H1 (cell line): ENCODE measurements at regions not wholly inside any gene's neighbourhood (a gene's known extent, or its start where the extent isn't known, plus 50 kb on each side); places are given as distances from the start of the nearest gene placed in this dataset.

Experiments
- CTCF ChIA-PET: fragments of 300-600 bp; sonication (Branson Sonifier 250); formaldehyde crosslinking; loops from one replicate; lab custom pipeline; 2021; ENCODE audit not compliant: partially characterized antibody; lab: Charles Lee
- POLR2A ChIA-PET: fragments of 300-600 bp; sonication (Branson Sonifier 250); formaldehyde crosslinking; loops from one replicate; lab custom pipeline; 2021; ENCODE audit warnings: inconsistent platforms; ENCODE audit not compliant: partially characterized antibody; lab: Charles Lee
- DNase-seq, 2 experiments: peaks; one replicate each; pipeline versions ENCODE4 v3.0.0 to v3.0.0-alpha.2; 2010 to 2022; ENCODE audit warnings: low spot score in 2 of 2, low read depth in 1 of 2, mixed read lengths in 1 of 2
- FAIRE-seq: peaks from 2 replicates; lab custom pipeline; 2011; peaks lifted over from hg19 to GRCh38; lab: Jason Lieb, UNC
- H2AFZ ChIP-seq: 2 replicates; pipeline ENCODE4 v1.8.1; 2012; ENCODE audit warnings: low read length, inconsistent platforms
- H2AK5ac ChIP-seq: 2 replicates; pipeline ENCODE4 v1.6.1; 2013; ENCODE audit warnings: low read depth, low read length
- H2BK120ac ChIP-seq: replicated peaks from 2 replicates; pipeline ENCODE3; 2013; ENCODE audit warnings: low read depth, low read length, inconsistent platforms
- H2BK12ac ChIP-seq: 2 replicates; pipeline ENCODE4 v1.6.1; 2013; ENCODE audit warnings: low read depth, low read length
- H2BK15ac ChIP-seq: 2 replicates; pipeline ENCODE4 v1.6.1; 2013; ENCODE audit warnings: low read length
- H2BK20ac ChIP-seq: 2 replicates; pipeline ENCODE4 v1.6.1; 2013; ENCODE audit warnings: low read length
- H2BK5ac ChIP-seq: 2 replicates; pipeline ENCODE4 v1.6.1; 2013; ENCODE audit warnings: low read depth, low read length
- H3K14ac ChIP-seq: 2 replicates; pipeline ENCODE4 v1.6.1; 2013; ENCODE audit warnings: inconsistent platforms; ENCODE audit not compliant: insufficient read length
- H3K18ac ChIP-seq: 2 replicates; pipeline ENCODE4 v1.6.1; 2013; ENCODE audit warnings: low read length; ENCODE audit errors: extremely low read depth
- H3K23ac ChIP-seq: 2 replicates; pipeline ENCODE4 v1.6.1; 2013; ENCODE audit warnings: inconsistent platforms; ENCODE audit not compliant: insufficient read length
- H3K23me2 ChIP-seq: 2 replicates; pipeline ENCODE4 v1.6.1; 2013; ENCODE audit warnings: low read depth, low read length
- H3K27ac ChIP-seq: 2 replicates; pipeline ENCODE4 v1.6.1; 2011; ENCODE audit warnings: low read depth, low read length, inconsistent platforms
- H3K27me3 ChIP-seq, 4 experiments: replicated peaks in 1 of 4; 1 replicate in 1 of 4; 2 replicates in 3 of 4; pipeline versions ENCODE4 v1.6.1 to v1.8.1; 2011 to 2013; ENCODE audit warnings: low read length in 3 of 4, mild to moderate bottlenecking in 3 of 4, inconsistent platforms in 2 of 4, mixed read lengths in 2 of 4, moderate library complexity in 1 of 4; ENCODE audit not compliant: control insufficient read depth in 3 of 4, insufficient read depth in 3 of 4; ENCODE audit errors: extremely low read depth in 1 of 4
- H3K36me3 ChIP-seq, 4 experiments: 2 replicates each; pipeline versions ENCODE4 v1.6.1 to v1.8.1; 2011 to 2013; ENCODE audit warnings: mild to moderate bottlenecking in 4 of 4, low read length in 3 of 4, moderate library complexity in 2 of 4, control low read depth in 1 of 4, inconsistent platforms in 1 of 4; ENCODE audit not compliant: insufficient read depth in 4 of 4, control insufficient read depth in 2 of 4
- H3K4ac ChIP-seq: replicated peaks from 2 replicates; pipeline ENCODE3; 2013; ENCODE audit warnings: low read length, low read depth, mixed read lengths, inconsistent platforms; ENCODE audit not compliant: insufficient read length
- H3K4me1 ChIP-seq, 4 experiments: replicated peaks in 1 of 4; 1 replicate in 1 of 4; 2 replicates in 3 of 4; pipeline versions ENCODE4 v1.6.1 to v1.8.1; 2011 to 2013; ENCODE audit warnings: low read length in 3 of 4, inconsistent platforms in 2 of 4, mixed read lengths in 1 of 4; ENCODE audit not compliant: insufficient read depth in 4 of 4, control insufficient read depth in 3 of 4
- H3K4me2 ChIP-seq, 2 experiments: 2 replicates each; pipeline versions ENCODE4 v1.6.1 to v1.8.1; 2011 to 2013; ENCODE audit warnings: low read depth in 2 of 2, low read length in 2 of 2, control low read depth in 1 of 2, inconsistent platforms in 1 of 2, mild to moderate bottlenecking in 1 of 2; ENCODE audit not compliant: insufficient read depth in 1 of 2
- H3K4me3 ChIP-seq, 4 experiments: fragments of 200-600, 300-600 bp in 1 of 4; sonication (generic), shearing (Covaris generic), sonication (Bioruptor Twin) in 1 of 4; 2 replicates each; pipeline versions ENCODE4 v1.5.1 to v1.8.1; 2011 to 2016; ENCODE audit warnings: low read length in 4 of 4, low read depth in 3 of 4, control low read depth in 2 of 4, inconsistent platforms in 2 of 4, mild to moderate bottlenecking in 2 of 4, mixed read lengths in 1 of 4, moderate library complexity in 1 of 4; ENCODE audit not compliant: insufficient read depth in 2 of 4; ENCODE audit errors: extremely low read depth in 1 of 4
- H3K56ac ChIP-seq: replicated peaks from 2 replicates; pipeline ENCODE3; 2013; ENCODE audit warnings: low read depth, mild to moderate bottlenecking, mixed read lengths, low read length, inconsistent platforms; ENCODE audit not compliant: insufficient read length
- H3K79me1 ChIP-seq: 2 replicates; pipeline ENCODE4 v1.6.1; 2013; ENCODE audit warnings: low read depth, low read length, control low read depth
- H3K79me2 ChIP-seq, 2 experiments: 2 replicates each; pipeline versions ENCODE4 v1.6.1 to v1.8.1; 2012 to 2013; ENCODE audit warnings: low read length in 2 of 2, mild to moderate bottlenecking in 2 of 2, inconsistent platforms in 1 of 2; ENCODE audit not compliant: insufficient read depth in 2 of 2, control insufficient read depth in 1 of 2
- H3K9ac ChIP-seq, 4 experiments: replicated peaks in 1 of 4; 1 replicate in 1 of 4; 2 replicates in 3 of 4; pipeline versions ENCODE4 v1.6.1 to v1.8.1; 2011 to 2013; ENCODE audit warnings: low read depth in 3 of 4, low read length in 3 of 4, control low read depth in 2 of 4, mild to moderate bottlenecking in 2 of 4, moderate library complexity in 2 of 4, inconsistent platforms in 1 of 4; ENCODE audit errors: extremely low read depth in 1 of 4
- H3K9me3 ChIP-seq, 2 experiments: 2 replicates each; pipeline versions ENCODE4 v1.6.1 to v1.8.1; 2012 to 2013; ENCODE audit warnings: mild to moderate bottlenecking in 2 of 2, moderate library complexity in 2 of 2, control low read depth in 1 of 2, inconsistent platforms in 1 of 2, low read depth in 1 of 2, low read length in 1 of 2, mixed read lengths in 1 of 2; ENCODE audit not compliant: insufficient read depth in 2 of 2
- H4K20me1 ChIP-seq, 2 experiments: replicated peaks in 1 of 2; 2 replicates each; pipeline versions ENCODE3 to v1.8.1; 2011 to 2013; ENCODE audit warnings: inconsistent platforms in 2 of 2, low read length in 2 of 2, mild to moderate bottlenecking in 1 of 2; ENCODE audit not compliant: insufficient read depth in 2 of 2, control insufficient read depth in 1 of 2
- H4K5ac ChIP-seq: 2 replicates; pipeline ENCODE4 v1.6.1; 2013; ENCODE audit warnings: low read length, low read depth, mixed read lengths, inconsistent platforms; ENCODE audit not compliant: insufficient read length
- H4K8ac ChIP-seq: 2 replicates; pipeline ENCODE4 v1.8.0; 2013; ENCODE audit warnings: mild to moderate bottlenecking, moderate library complexity, low read length, inconsistent platforms; ENCODE audit not compliant: insufficient read depth; ENCODE audit errors: extremely low read depth
- H4K91ac ChIP-seq: replicated peaks from 2 replicates; pipeline ENCODE3; 2013; ENCODE audit warnings: low read length, mixed read lengths, inconsistent platforms; ENCODE audit not compliant: insufficient read length
- BACH1 ChIP-seq: IDR thresholded peaks from 2 replicates; pipeline ENCODE4 v1.6.1; 2012; ENCODE audit warnings: low read length, improper control_type of control experiment
- CBX5 ChIP-seq: fragments of 300-800, 300-1000 bp; sonication (generic); IDR thresholded peaks from 2 replicates; pipeline ENCODE4 v1.7.1; 2016; ENCODE audit warnings: antibody characterized with exemption, low read length, low read depth
- CTCF ChIP-seq, 3 experiments: IDR thresholded peaks; 1 replicate in 2 of 3; 2 replicates in 1 of 3; pipeline versions ENCODE4 v1.5.1 to v1.6.1; 2011; ENCODE audit warnings: low read length in 3 of 3, mild to moderate bottlenecking in 3 of 3, inconsistent platforms in 2 of 3, low read depth in 1 of 3, moderate library complexity in 1 of 3; ENCODE audit not compliant: insufficient read depth in 1 of 3; ENCODE audit errors: control extremely low read depth in 1 of 3
- POLR2AphosphoS5 ChIP-seq: IDR thresholded peaks from 2 replicates; pipeline ENCODE4 v1.6.1; 2011; ENCODE audit warnings: low read depth, low read length
- RNF2 ChIP-seq: fragments of 200-900, 300-1000 bp; sonication (generic); IDR thresholded peaks from 2 replicates; pipeline ENCODE4 v1.7.1; 2016; ENCODE audit warnings: borderline replicate concordance, low read depth, mild to moderate bottlenecking, antibody characterized with exemption, low read length; ENCODE audit not compliant: poor library complexity, severe bottlenecking; ENCODE audit errors: missing control alignments
- RXRA ChIP-seq: IDR thresholded peaks from 2 replicates; pipeline ENCODE4 v1.6.1; 2011; ENCODE audit warnings: low read depth, mild to moderate bottlenecking, low read length, moderate library complexity; ENCODE audit not compliant: insufficient read depth
- SIX5 ChIP-seq: IDR thresholded peaks from 2 replicates; pipeline ENCODE4 v1.6.1; 2011; ENCODE audit warnings: mild to moderate bottlenecking, low read depth, low read length
- TAF1 ChIP-seq: IDR thresholded peaks from 2 replicates; pipeline ENCODE4 v1.6.1; 2011; ENCODE audit warnings: mild to moderate bottlenecking, low read depth, low read length
- TAF7 ChIP-seq: optimal IDR thresholded peaks from 2 replicates; pipeline ENCODE3; 2011; ENCODE audit warnings: low read depth, mild to moderate bottlenecking, inconsistent platforms, low read length, moderate library complexity, borderline replicate concordance
- TCF12 ChIP-seq: IDR thresholded peaks from 2 replicates; pipeline ENCODE4 v1.6.1; 2011; ENCODE audit warnings: low read depth, mild to moderate bottlenecking, low read length
- WGBS, 2 experiments: shearing (Covaris generic) in 1 of 2; methylation state at CpG; one replicate each; pipeline versions ENCODE4 v1.1.6 to v1.1.7; 2013 to 2015; ENCODE audit warnings: low lambda C conversion rate in 2 of 2, mixed read lengths in 2 of 2, inconsistent platforms in 1 of 2, low coverage in 1 of 2, missing lambda C conversion rate in 1 of 2; ENCODE audit not compliant: insufficient replicate concordance in 2 of 2, insufficient coverage in 1 of 2, insufficient read length in 1 of 2; ENCODE audit errors: extremely low coverage in 1 of 2, missing lambda C conversion rate in 1 of 2; 5-methylcytosine and 5-hydroxymethylcytosine counted together
- TF ChIP-seq, protein P1 (sequence below): IDR thresholded peaks from 2 replicates; pipeline ENCODE4 v1.6.1; 2012; ENCODE audit warnings: low read length, inconsistent platforms

DNA sequence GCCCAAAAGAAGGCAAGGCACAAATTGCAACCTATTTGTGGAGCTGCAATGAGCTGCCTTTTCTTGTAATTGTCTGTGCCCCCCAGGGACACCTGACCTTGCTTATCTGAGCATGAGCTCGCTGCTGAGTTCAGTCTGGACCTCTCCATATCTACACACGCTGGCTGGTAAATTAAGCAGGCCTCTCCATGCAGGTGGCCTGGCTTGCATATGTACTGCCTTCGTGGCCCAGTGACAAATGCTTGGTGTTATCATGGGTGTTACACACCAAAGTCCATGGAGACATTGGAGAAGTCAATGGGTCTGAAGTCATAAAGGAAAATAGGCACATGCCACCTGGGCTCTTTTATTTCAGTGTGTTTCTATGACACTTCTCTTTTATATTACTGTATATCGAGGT lies 121.2 kb downstream of the IRS1 start:
- Histone ChIP-seq H4K5ac (no peak overlapping the region), H4K91ac (no peak overlapping the region), H3K4me2 (no peak overlapping the region), H3K4me1 (no peaks in the 10 kb centered on the region; a peak in 1 of 7 replicates), H2BK15ac (no peak overlapping the region), H4K8ac (no peak overlapping the region), H3K79me1 (no peaks in the 10 kb centered on the region), H2BK120ac (no peak overlapping the region), H2BK5ac (no peak overlapping the region), H2BK20ac (no peak overlapping the region), H2AK5ac (no peak overlapping the region), H3K27me3 (no peaks in the 10 kb centered on the region), H3K36me3 (no peaks in the 10 kb centered on the region), H3K23me2 (no peaks in the 10 kb centered on the region), H2AFZ (no peak overlapping the region), H4K20me1 (no peaks in the 10 kb centered on the region), H3K9me3 (no peaks in the 10 kb centered on the region; a peak in 1 of 4 replicates), H3K79me2 (no peaks in the 10 kb centered on the region), H3K56ac (no peak overlapping the region), H3K4me3 (no peak overlapping the region), H3K18ac (no peak overlapping the region), H3K9ac (no peak overlapping the region), H3K14ac (no peak overlapping the region), H3K23ac (no peak overlapping the region), H3K27ac (no peak overlapping the region), H3K4ac (no peak overlapping the region), H2BK12ac (no peak overlapping the region)
- FAIRE-seq (no peak), DNase-seq (no peak)
- ChIA-PET CTCF (no interaction called here), POLR2A (no interaction called here)
- WGBS, 2 experiments, result 87% methylated on average over 4 of the region's 4 CpGs; no CpG with 5 or more reads in 1 of the 2 experiments
- TF ChIP-seq POLR2AphosphoS5 (no peak), TCF12 (no peak), TAF1 (no peak), SIX5 (no peak), TAF7 (no peak), BACH1 (no peak), CTCF (IDR thresholded peaks at IDR 0.05; ENCODE audit: control extremely low read depth in 1 of 3, insufficient read depth in 1 of 3, low read depth in 1 of 3, low read length in 3 of 3) (no peak), RNF2 (no peak), CBX5 (no peak), RXRA (no peak)
- TF ChIP-seq, protein P1, sequence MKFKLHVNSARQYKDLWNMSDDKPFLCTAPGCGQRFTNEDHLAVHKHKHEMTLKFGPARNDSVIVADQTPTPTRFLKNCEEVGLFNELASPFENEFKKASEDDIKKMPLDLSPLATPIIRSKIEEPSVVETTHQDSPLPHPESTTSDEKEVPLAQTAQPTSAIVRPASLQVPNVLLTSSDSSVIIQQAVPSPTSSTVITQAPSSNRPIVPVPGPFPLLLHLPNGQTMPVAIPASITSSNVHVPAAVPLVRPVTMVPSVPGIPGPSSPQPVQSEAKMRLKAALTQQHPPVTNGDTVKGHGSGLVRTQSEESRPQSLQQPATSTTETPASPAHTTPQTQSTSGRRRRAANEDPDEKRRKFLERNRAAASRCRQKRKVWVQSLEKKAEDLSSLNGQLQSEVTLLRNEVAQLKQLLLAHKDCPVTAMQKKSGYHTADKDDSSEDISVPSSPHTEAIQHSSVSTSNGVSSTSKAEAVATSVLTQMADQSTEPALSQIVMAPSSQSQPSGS, result no peak
